Astrocyte of the spinal cord (primary cell): ENCODE measurements at regions not wholly inside any gene's neighbourhood (a gene's known extent, or its start where the extent isn't known, plus 50 kb on each side); places are given as distances from the start of the nearest gene placed in this dataset.

Source experiments
- DNase-seq: peaks from one replicate; pipeline ENCODE4 v3.0.0; 2011; ENCODE audit warnings: low read depth, low spot score
- H3K4me3 ChIP-seq: 2 replicates; pipeline ENCODE4 v1.5.1; 2011; ENCODE audit warnings: low read depth, mild to moderate bottlenecking, low read length, moderate library complexity
- CTCF ChIP-seq: IDR thresholded peaks from 2 replicates; pipeline ENCODE4 v1.5.1; 2012; ENCODE audit warnings: low read depth, mild to moderate bottlenecking, low read length, inconsistent platforms
- in situ Hi-C: cut with HindIII; loops from 2 replicates; pipeline ENCODE4 v1.10.0; 2017; ENCODE audit warnings: low sequenced_read_pairs

GRCh38 chr18:60693426-60693825 lies 320.9 kb upstream of the MC4R start:
- H3K4me3 ChIP-seq = no peak overlapping the region
- TF ChIP-seq CTCF = no peak
- in situ Hi-C loops = no loop called here
- peak; percentile 19 for DNase-seq

- no peak for DNase-seq
- in situ Hi-C loops = no loop called here
- no peak for TF ChIP-seq CTCF
- H3K4me3 ChIP-seq = no peak overlapping the region
Measured at GRCh38 chr18:60698901-60699300, 326.3 kb upstream of the MC4R start.

- in situ Hi-C loops = no loop called here
- no peak for TF ChIP-seq CTCF
- DNase-seq = no peak
- no peak overlapping the region for H3K4me3 ChIP-seq
Measured at GRCh38 chr18:60722742-60723141, 350.2 kb upstream of the MC4R start.

GRCh38 chr18:60732143-60732542 lies 359.6 kb upstream of the MC4R start:
- DNase-seq = no peak
- in situ Hi-C loops = no loop called here
- no peak overlapping the region for H3K4me3 ChIP-seq
- TF ChIP-seq CTCF = no peak

- TF ChIP-seq CTCF = no peak
- H3K4me3 ChIP-seq = no peak overlapping the region
- in situ Hi-C loops = no loop called here
- no peak for DNase-seq
Measured at GRCh38 chr18:60739212-60739611, 366.6 kb upstream of the MC4R start.

GRCh38 chr18:60740313-60740712 lies 367.7 kb upstream of the MC4R start:
- H3K4me3 ChIP-seq = no peak overlapping the region
- no peak for DNase-seq
- no peak for TF ChIP-seq CTCF
- in situ Hi-C loops = no loop called here

GRCh38 chr18:60746491-60746890 lies 373.9 kb upstream of the MC4R start:
- in situ Hi-C loops = no loop called here
- TF ChIP-seq CTCF = no peak
- no peak overlapping the region for H3K4me3 ChIP-seq
- no peak for DNase-seq
